ENCODE measurements at regions not wholly inside any gene's neighbourhood (a gene's known extent, or its start where the extent isn't known, plus 50 kb on each side); places are given as distances from the start of the nearest gene placed in this dataset.

- intact Hi-C loops (cut with DNase I) = no loop called here
- no peak for TF ChIP-seq CTCF (IDR thresholded peaks at IDR 0.05; ENCODE audit: borderline replicate concordance, extremely low read depth, insufficient read depth)
- Histone ChIP-seq H3K4me1 (ENCODE audit: control insufficient read depth in 2 of 3, insufficient read depth in 2 of 3, low read depth in 1 of 3, low read length in 3 of 3) (no peaks in the 10 kb centered on the region), H3K4me3 (ENCODE audit: low read length in 3 of 3) (no peak overlapping the region), H3K36me3 (ENCODE audit: control insufficient read depth in 2 of 3, insufficient read depth in 3 of 3, low read length in 3 of 3) (no peaks in the 10 kb centered on the region), H3K9me3 (ENCODE audit: control insufficient read depth in 2 of 3, insufficient read depth in 1 of 3, low read length in 3 of 3) (no peaks in the 10 kb centered on the region), H3K27ac (ENCODE audit: low read depth in 2 of 2, low read length in 2 of 2) (no peak overlapping the region), H3K9ac (ENCODE audit: low read length in 3 of 3) (no peak overlapping the region), H3K27me3 (ENCODE audit: control insufficient read depth, insufficient read depth, low read length) (no peaks in the 10 kb centered on the region)
- DNase-seq (no peak), FAIRE-seq (no peak)
These were observed 53.3 kb upstream of the PRSS3 start for GRCh38 chr9:33742051-33742450.

- H3K27me3 ChIP-seq (ENCODE audit: control insufficient read depth, insufficient read depth, low read length) = no peaks in the 10 kb centered on the region
- no peak for TF ChIP-seq CTCF (IDR thresholded peaks at IDR 0.05; ENCODE audit: borderline replicate concordance, extremely low read depth, insufficient read depth)
- no peaks in the 10 kb centered on the region for H3K4me1 ChIP-seq (ENCODE audit: control insufficient read depth in 2 of 3, insufficient read depth in 2 of 3, low read depth in 1 of 3, low read length in 3 of 3)
- H3K9me3 ChIP-seq (ENCODE audit: control insufficient read depth in 2 of 3, insufficient read depth in 1 of 3, low read length in 3 of 3) = no peaks in the 10 kb centered on the region
- H3K36me3 ChIP-seq (ENCODE audit: control insufficient read depth in 2 of 3, insufficient read depth in 3 of 3, low read length in 3 of 3) = no peaks in the 10 kb centered on the region
- FAIRE-seq (no peak), DNase-seq (no peak)
- no peak overlapping the region for H3K4me3 ChIP-seq (ENCODE audit: low read length in 3 of 3)
- no peak overlapping the region for H3K27ac ChIP-seq (ENCODE audit: low read depth in 2 of 2, low read length in 2 of 2)
- intact Hi-C loops (cut with DNase I) = no loop called here
- H3K9ac ChIP-seq (ENCODE audit: low read length in 3 of 3) = no peak overlapping the region
These were observed 52.8 kb upstream of the PRSS3 start for GRCh38 chr9:33742519-33742918.
